ENCODE measurements at regions not wholly inside any gene's neighbourhood (a gene's known extent, or its start where the extent isn't known, plus 50 kb on each side); places are given as distances from the start of the nearest gene placed in this dataset.

DNA sequence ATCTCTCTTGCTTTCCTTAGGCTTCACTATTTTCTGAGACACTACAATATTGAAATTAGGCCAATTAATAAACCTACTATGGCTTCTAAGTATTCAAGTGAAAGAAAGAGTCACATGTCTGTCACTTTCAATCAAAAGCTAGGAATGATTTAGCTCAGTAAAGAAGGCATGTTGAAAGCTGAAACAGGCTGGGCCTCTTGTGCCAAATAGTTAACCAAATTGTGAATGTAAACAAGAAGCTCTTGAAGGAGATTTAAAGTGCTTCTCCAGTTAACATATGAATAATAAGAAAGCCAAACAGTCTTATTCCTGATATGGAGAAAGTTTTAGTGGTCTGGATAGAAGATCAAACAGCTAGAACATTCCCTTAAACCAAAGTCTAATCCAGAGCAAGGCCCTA lies 236.3 kb downstream of the OTOR start:
- Histone ChIP-seq H3K9me3 (no peaks in the 10 kb centered on the region), H3K36me3 (no peaks in the 10 kb centered on the region), H3K27ac (no peak overlapping the region), H3K4me1 (no peaks in the 10 kb centered on the region), H3K4me3 (no peak overlapping the region), H3K27me3 (no peaks in the 10 kb centered on the region)
- TF ChIP-seq, protein P1, sequence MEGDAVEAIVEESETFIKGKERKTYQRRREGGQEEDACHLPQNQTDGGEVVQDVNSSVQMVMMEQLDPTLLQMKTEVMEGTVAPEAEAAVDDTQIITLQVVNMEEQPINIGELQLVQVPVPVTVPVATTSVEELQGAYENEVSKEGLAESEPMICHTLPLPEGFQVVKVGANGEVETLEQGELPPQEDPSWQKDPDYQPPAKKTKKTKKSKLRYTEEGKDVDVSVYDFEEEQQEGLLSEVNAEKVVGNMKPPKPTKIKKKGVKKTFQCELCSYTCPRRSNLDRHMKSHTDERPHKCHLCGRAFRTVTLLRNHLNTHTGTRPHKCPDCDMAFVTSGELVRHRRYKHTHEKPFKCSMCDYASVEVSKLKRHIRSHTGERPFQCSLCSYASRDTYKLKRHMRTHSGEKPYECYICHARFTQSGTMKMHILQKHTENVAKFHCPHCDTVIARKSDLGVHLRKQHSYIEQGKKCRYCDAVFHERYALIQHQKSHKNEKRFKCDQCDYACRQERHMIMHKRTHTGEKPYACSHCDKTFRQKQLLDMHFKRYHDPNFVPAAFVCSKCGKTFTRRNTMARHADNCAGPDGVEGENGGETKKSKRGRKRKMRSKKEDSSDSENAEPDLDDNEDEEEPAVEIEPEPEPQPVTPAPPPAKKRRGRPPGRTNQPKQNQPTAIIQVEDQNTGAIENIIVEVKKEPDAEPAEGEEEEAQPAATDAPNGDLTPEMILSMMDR (IDR thresholded peaks at IDR 0.05): no peak
- no peak for DNase-seq
- intact Hi-C loops (cut with DNase I; ENCODE audit: low total_unique reads): no loop called here

DNA sequence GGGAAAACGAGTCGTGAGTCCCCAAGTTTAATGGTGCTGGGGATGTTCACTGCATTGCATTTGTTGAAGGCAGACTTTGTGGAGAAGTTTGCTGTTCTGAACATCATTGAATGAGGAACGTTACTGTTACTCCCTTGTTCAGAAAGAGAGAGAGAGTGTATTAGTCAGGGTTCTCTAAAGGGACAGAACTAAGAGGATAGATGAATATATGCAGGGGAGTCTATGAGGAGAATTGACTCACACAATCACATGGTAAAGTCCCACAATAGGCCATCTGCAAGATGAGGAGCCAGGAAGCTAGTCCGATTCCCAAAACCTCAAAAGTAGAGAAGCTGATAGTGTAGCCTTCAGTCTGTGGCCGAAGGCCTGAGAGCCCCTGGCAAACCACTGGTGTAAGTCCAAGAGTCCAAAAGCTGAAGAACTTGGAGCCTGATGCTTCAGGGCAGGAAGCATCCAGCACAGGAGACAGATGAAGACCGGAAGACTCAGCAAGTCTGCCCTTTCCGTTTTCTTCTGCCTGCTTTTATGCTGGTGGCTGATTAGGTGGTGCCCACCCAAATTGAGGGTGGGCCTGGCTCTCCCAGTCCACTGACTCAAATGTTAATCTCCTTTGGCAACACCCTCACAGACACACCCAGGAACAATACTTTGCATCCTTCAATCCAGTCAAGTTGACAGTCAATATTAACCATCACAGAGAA lies 223.5 kb upstream of the PCSK2 start:
- intact Hi-C loops (cut with DNase I; ENCODE audit: low total_unique reads): no loop called here

DNA sequence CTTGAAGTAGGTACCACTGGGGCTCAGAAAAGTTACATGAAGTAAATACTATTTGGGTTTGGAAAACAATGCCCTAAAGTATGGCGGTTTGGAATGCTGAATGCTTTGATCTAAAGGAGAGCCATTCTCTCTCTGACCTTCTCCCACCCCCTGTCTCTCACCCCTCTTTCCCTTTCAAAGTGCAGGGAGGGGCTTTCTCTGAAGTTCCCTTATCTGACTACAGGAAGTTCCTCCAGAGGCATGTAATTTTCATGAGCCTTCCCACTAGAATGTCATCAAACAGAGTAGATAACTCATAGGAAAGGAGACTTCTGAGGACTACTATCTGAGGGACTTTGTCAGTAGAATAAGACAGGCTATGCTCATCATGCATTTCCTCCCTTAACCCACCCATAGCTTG lies 216.7 kb upstream of the PCSK2 start:
- no peak for DNase-seq
- H3K36me3 ChIP-seq: no peaks in the 10 kb centered on the region
- no peaks in the 10 kb centered on the region for H3K4me1 ChIP-seq
- H3K4me3 ChIP-seq: no peak overlapping the region
- intact Hi-C loops (cut with DNase I; ENCODE audit: low total_unique reads): no loop called here
- no peak overlapping the region for H3K27ac ChIP-seq
- H3K9me3 ChIP-seq: no peaks in the 10 kb centered on the region
- TF ChIP-seq, protein P1 (IDR thresholded peaks at IDR 0.05): no peak
- no peaks in the 10 kb centered on the region for H3K27me3 ChIP-seq

More for the DNA sequence above, 223.5 kb upstream of the PCSK2 start:
- Histone ChIP-seq H3K27ac (no peak overlapping the region), H3K9me3 (no peaks in the 10 kb centered on the region), H3K36me3 (no peaks in the 10 kb centered on the region), H3K4me1 (no peaks in the 10 kb centered on the region), H3K4me3 (no peak overlapping the region), H3K27me3 (no peaks in the 10 kb centered on the region)
- TF ChIP-seq, protein P1 (IDR thresholded peaks at IDR 0.05): no peak
- DNase-seq: no peak

DNA sequence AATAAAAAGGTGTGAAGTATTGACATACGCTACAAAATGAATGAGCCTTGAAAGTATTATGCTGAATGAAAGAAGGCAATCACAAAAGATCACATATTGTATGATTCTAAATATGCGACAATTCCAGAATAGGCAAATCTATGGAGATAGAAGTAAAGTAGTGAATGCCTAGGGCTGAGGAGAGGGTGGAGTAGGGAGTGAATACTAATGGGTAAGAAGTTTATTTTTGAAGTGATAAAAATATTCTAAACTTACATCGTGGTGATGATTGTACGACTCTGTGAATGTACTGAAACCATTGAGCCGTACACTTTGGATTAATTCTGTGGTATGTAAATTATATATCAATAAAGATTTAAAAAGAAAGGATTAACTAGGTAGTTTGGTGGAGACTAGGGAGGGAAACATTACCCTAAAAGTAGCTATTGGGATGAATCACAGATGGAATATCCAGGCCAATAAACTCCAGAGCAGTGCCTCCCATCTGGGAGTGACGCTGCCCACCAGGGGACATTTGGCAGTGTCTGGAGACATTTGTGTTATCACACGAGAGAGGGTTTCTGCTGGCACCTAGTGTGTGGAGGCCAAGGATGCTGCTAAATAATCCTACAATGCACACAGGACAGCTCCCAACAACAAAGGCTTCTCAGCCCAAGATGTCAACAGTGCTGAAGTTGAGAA lies 214.2 kb upstream of the PCSK2 start:
- DNase-seq: no peak
- Histone ChIP-seq H3K27ac (no peak overlapping the region), H3K27me3 (no peaks in the 10 kb centered on the region), H3K4me1 (no peaks in the 10 kb centered on the region), H3K9me3 (no peaks in the 10 kb centered on the region), H3K4me3 (no peak overlapping the region), H3K36me3 (no peaks in the 10 kb centered on the region)
- TF ChIP-seq, protein P1 (IDR thresholded peaks at IDR 0.05): no peak
- intact Hi-C loops (cut with DNase I; ENCODE audit: low total_unique reads): no loop called here

DNA sequence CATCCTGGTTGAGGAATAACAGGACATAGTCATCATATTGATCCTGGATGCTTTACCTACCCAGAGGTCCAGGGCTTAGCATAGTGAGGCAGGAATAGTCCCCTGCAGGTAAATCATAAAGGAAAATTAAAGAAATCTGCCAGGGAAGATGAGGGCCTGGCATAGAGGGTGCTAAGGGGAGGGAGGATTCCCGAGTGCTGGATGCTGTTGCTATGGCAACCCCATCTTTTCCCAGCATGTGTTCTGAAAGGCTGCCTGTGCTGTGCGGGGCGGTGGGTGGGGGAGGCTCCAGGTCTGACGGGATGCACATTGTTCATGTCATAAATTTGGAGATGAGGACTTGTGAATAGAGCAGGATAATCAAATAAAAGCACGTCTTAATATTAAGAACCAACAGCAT lies 212.6 kb upstream of the PCSK2 start:
- no peaks in the 10 kb centered on the region for H3K36me3 ChIP-seq
- TF ChIP-seq, protein P1 (IDR thresholded peaks at IDR 0.05): no peak
- no peak overlapping the region for H3K4me3 ChIP-seq
- no peak for DNase-seq
- H3K27ac ChIP-seq: no peak overlapping the region
- no peaks in the 10 kb centered on the region for H3K4me1 ChIP-seq
- intact Hi-C loops (cut with DNase I; ENCODE audit: low total_unique reads): no loop called here
- no peaks in the 10 kb centered on the region for H3K27me3 ChIP-seq
- no peaks in the 10 kb centered on the region for H3K9me3 ChIP-seq
